BLaER1 treated with 17β-estradiol and CSF1 and Interleukin-3, amounts not matched to agents 10 nM and 100 nM (cell line): ENCODE measurements at regions not wholly inside any gene's neighbourhood (a gene's known extent, or its start where the extent isn't known, plus 50 kb on each side); places are given as distances from the start of the nearest gene placed in this dataset.

Experiments used
- H3K27ac ChIP-seq, 11 experiments: shearing (Covaris generic); formaldehyde crosslinking; 2 replicates each; pipeline ENCODE4 v1.8.1; 2022
- H3K27me3 ChIP-seq, 11 experiments: shearing (Covaris generic); formaldehyde crosslinking; 2 replicates each; pipeline ENCODE4 v1.8.1; 2022
- H3K36me3 ChIP-seq, 11 experiments: shearing (Covaris generic); formaldehyde crosslinking; 2 replicates each; pipeline ENCODE4 v1.8.1; 2022
- H3K4me1 ChIP-seq, 10 experiments: shearing (Covaris generic); formaldehyde crosslinking; 2 replicates each; pipeline ENCODE4 v1.8.1; 2022
- H3K4me2 ChIP-seq, 11 experiments: shearing (Covaris generic); formaldehyde crosslinking; 2 replicates each; pipeline ENCODE4 v1.8.1; 2022
- H3K4me3 ChIP-seq, 10 experiments: shearing (Covaris generic); formaldehyde crosslinking; 2 replicates each; pipeline ENCODE4 v1.8.1; 2022
- H3K9ac ChIP-seq, 11 experiments: shearing (Covaris generic); formaldehyde crosslinking; 2 replicates each; pipeline ENCODE4 v1.8.1; 2022
- H3K9me3 ChIP-seq, 11 experiments: shearing (Covaris generic); formaldehyde crosslinking; replicated peaks in 1 of 11; 2 replicates each; pipeline ENCODE4 v1.8.1; 2022
- H4K20me1 ChIP-seq, 11 experiments: shearing (Covaris generic); formaldehyde crosslinking; 2 replicates each; pipeline ENCODE4 v1.8.1; 2022
- Cebpa-rat ChIP-seq, 11 experiments: shearing (Covaris generic); IDR thresholded peaks; 2 replicates each; pipeline ENCODE4 v1.8.1; 2022

GRCh38 chr11:23539556-23539955 is 679.3 kb upstream of the CCDC179 start:
- no peak overlapping the region for H3K4me2 ChIP-seq
- H3K9me3 ChIP-seq = peaks cover 0 to 13% (median 5%) of the 10 kb centered on the region in 11 experiments; a peak in 10 of 22 replicates
- 0 out of 22 replicates have a peak overlapping the region, but pooled peaks of 1 of the 11 experiments have one; percentile 13 for H3K9ac ChIP-seq
- no peaks in the 10 kb centered on the region for H3K36me3 ChIP-seq
- no peak overlapping the region for H3K4me3 ChIP-seq
- TF ChIP-seq Cebpa-rat (IDR thresholded peaks at IDR 0.05) = no peak
- H4K20me1 ChIP-seq = no peaks in the 10 kb centered on the region
- H3K4me1 ChIP-seq = no peaks in the 10 kb centered on the region
- no peaks in the 10 kb centered on the region for H3K27me3 ChIP-seq
- H3K27ac ChIP-seq = no peak overlapping the region

- Histone ChIP-seq H3K4me3 (no peak overlapping the region), H3K27ac (no peak overlapping the region), H3K9ac (0 out of 22 replicates have a peak overlapping the region, but pooled peaks of 1 of the 11 experiments have one; percentile 13), H4K20me1 (no peaks in the 10 kb centered on the region), H3K36me3 (no peaks in the 10 kb centered on the region), H3K9me3 (peaks cover 0 to 13% (median 5%) of the 10 kb centered on the region in 11 experiments; a peak in 10 of 22 replicates), H3K4me2 (no peak overlapping the region), H3K4me1 (no peaks in the 10 kb centered on the region), H3K27me3 (no peaks in the 10 kb centered on the region)
- TF ChIP-seq Cebpa-rat (IDR thresholded peaks at IDR 0.05) = no peak
These were observed 679.9 kb upstream of the CCDC179 start for GRCh38 chr11:23540101-23540561.

- no peak overlapping the region for H3K4me2 ChIP-seq
These were observed 681.9 kb upstream of the CCDC179 start for GRCh38 chr11:23542189-23542588.

GRCh38 chr11:23542816-23543215 is 682.5 kb upstream of the CCDC179 start:
- H3K9me3 ChIP-seq = no peaks in the 10 kb centered on the region
- H3K4me2 ChIP-seq = no peak overlapping the region
- no peaks in the 10 kb centered on the region for H3K27me3 ChIP-seq
- no peak overlapping the region for H3K27ac ChIP-seq
- H3K9ac ChIP-seq = no peak overlapping the region
- H3K4me1 ChIP-seq = no peaks in the 10 kb centered on the region
- H3K4me3 ChIP-seq = no peak overlapping the region
- no peaks in the 10 kb centered on the region for H3K36me3 ChIP-seq
- no peak for TF ChIP-seq Cebpa-rat (IDR thresholded peaks at IDR 0.05)
- no peaks in the 10 kb centered on the region for H4K20me1 ChIP-seq

More at GRCh38 chr11:23542189-23542588, 681.9 kb upstream of the CCDC179 start:
- no peak overlapping the region for H3K4me3 ChIP-seq
- no peak overlapping the region for H3K27ac ChIP-seq
- peaks cover 0 to 3% (median under 1%) of the 10 kb centered on the region in 11 experiments; a peak in 10 of 22 replicates for H3K9me3 ChIP-seq
- H4K20me1 ChIP-seq = no peaks in the 10 kb centered on the region
- no peak for TF ChIP-seq Cebpa-rat (IDR thresholded peaks at IDR 0.05)
- no peaks in the 10 kb centered on the region for H3K4me1 ChIP-seq
- H3K36me3 ChIP-seq = no peaks in the 10 kb centered on the region
- H3K27me3 ChIP-seq = no peaks in the 10 kb centered on the region
- H3K9ac ChIP-seq = no peak overlapping the region

- Histone ChIP-seq H3K27ac (no peak overlapping the region), H4K20me1 (no peaks in the 10 kb centered on the region), H3K9ac (no peak overlapping the region), H3K27me3 (no peaks in the 10 kb centered on the region), H3K9me3 (no peaks in the 10 kb centered on the region), H3K4me3 (no peak overlapping the region), H3K36me3 (no peaks in the 10 kb centered on the region), H3K4me1 (no peaks in the 10 kb centered on the region), H3K4me2 (no peak overlapping the region)
- TF ChIP-seq Cebpa-rat (IDR thresholded peaks at IDR 0.05) = no peak
These were observed 683.5 kb upstream of the CCDC179 start for GRCh38 chr11:23543651-23544222.

GRCh38 chr11:23551706-23552105 is 691.4 kb upstream of the CCDC179 start:
- Histone ChIP-seq H3K27ac (no peak overlapping the region), H3K36me3 (no peaks in the 10 kb centered on the region), H3K27me3 (no peaks in the 10 kb centered on the region), H3K9ac (no peak overlapping the region), H3K9me3 (no peaks in the 10 kb centered on the region), H3K4me2 (no peak overlapping the region), H3K4me3 (no peak overlapping the region), H4K20me1 (no peaks in the 10 kb centered on the region), H3K4me1 (no peaks in the 10 kb centered on the region)
- TF ChIP-seq Cebpa-rat (IDR thresholded peaks at IDR 0.05) = no peak

GRCh38 chr11:23554002-23554401 is 693.7 kb upstream of the CCDC179 start:
- H3K9ac ChIP-seq = no peak overlapping the region
- H3K9me3 ChIP-seq = no peaks in the 10 kb centered on the region
- no peak overlapping the region for H3K27ac ChIP-seq
- no peak for TF ChIP-seq Cebpa-rat (IDR thresholded peaks at IDR 0.05)
- H4K20me1 ChIP-seq = no peaks in the 10 kb centered on the region
- H3K4me2 ChIP-seq = no peak overlapping the region
- H3K4me3 ChIP-seq = no peak overlapping the region
- H3K27me3 ChIP-seq = no peaks in the 10 kb centered on the region
- H3K4me1 ChIP-seq = no peaks in the 10 kb centered on the region
- H3K36me3 ChIP-seq = no peaks in the 10 kb centered on the region

GRCh38 chr11:23555085-23555484 is 694.8 kb upstream of the CCDC179 start:
- Histone ChIP-seq H3K4me2 (no peak overlapping the region), H3K27ac (no peak overlapping the region), H3K27me3 (no peaks in the 10 kb centered on the region), H3K9ac (no peak overlapping the region), H3K4me3 (no peak overlapping the region), H3K36me3 (no peaks in the 10 kb centered on the region), H3K4me1 (no peaks in the 10 kb centered on the region), H3K9me3 (no peaks in the 10 kb centered on the region), H4K20me1 (no peaks in the 10 kb centered on the region)
- no peak for TF ChIP-seq Cebpa-rat (IDR thresholded peaks at IDR 0.05)

GRCh38 chr11:23556163-23556750 is 696.0 kb upstream of the CCDC179 start:
- H3K4me3 ChIP-seq = no peak overlapping the region
- no peaks in the 10 kb centered on the region for H3K27me3 ChIP-seq
- no peaks in the 10 kb centered on the region for H3K4me1 ChIP-seq
- no peaks in the 10 kb centered on the region for H4K20me1 ChIP-seq
- H3K4me2 ChIP-seq = no peak overlapping the region
- no peak overlapping the region for H3K27ac ChIP-seq
- no peaks in the 10 kb centered on the region for H3K36me3 ChIP-seq
- TF ChIP-seq Cebpa-rat (IDR thresholded peaks at IDR 0.05) = no peak
- H3K9me3 ChIP-seq = no peaks in the 10 kb centered on the region
- H3K9ac ChIP-seq = no peak overlapping the region

GRCh38 chr11:23563591-23563990 is 703.3 kb upstream of the CCDC179 start:
- no peaks in the 10 kb centered on the region for H3K4me1 ChIP-seq
- H3K9me3 ChIP-seq = no peaks in the 10 kb centered on the region
- TF ChIP-seq Cebpa-rat (IDR thresholded peaks at IDR 0.05) = no peak
- H3K4me2 ChIP-seq = no peak overlapping the region
- no peaks in the 10 kb centered on the region for H3K27me3 ChIP-seq
- H4K20me1 ChIP-seq = no peaks in the 10 kb centered on the region
- H3K27ac ChIP-seq = no peak overlapping the region
- H3K4me3 ChIP-seq = no peak overlapping the region
- no peaks in the 10 kb centered on the region for H3K36me3 ChIP-seq
- no peak overlapping the region for H3K9ac ChIP-seq
